Endodermal cell (in vitro differentiated cells): ENCODE measurements at regions not wholly inside any gene's neighbourhood (a gene's known extent, or its start where the extent isn't known, plus 50 kb on each side); places are given as distances from the start of the nearest gene placed in this dataset.

ENCODE experiments used
- DNase-seq: peaks from one replicate; pipeline ENCODE4 v3.0.0-alpha.2; 2017
- H3K27ac ChIP-seq: 2 replicates; pipeline ENCODE4 v1.5.1; 2013; ENCODE audit warnings: mild to moderate bottlenecking, low read depth, low read length, moderate library complexity
- H3K27me3 ChIP-seq: 2 replicates; pipeline ENCODE4 v1.6.1; 2013; ENCODE audit warnings: mild to moderate bottlenecking, low read length, moderate library complexity; ENCODE audit not compliant: insufficient read depth, control insufficient read depth, poor library complexity, severe bottlenecking
- H3K36me3 ChIP-seq: 2 replicates; pipeline ENCODE4 v1.7.0; 2013; ENCODE audit warnings: mild to moderate bottlenecking, low read length, moderate library complexity; ENCODE audit not compliant: control insufficient read depth, insufficient read depth
- H3K4me1 ChIP-seq: one replicate; pipeline ENCODE4 v1.7.0; 2013; ENCODE audit warnings: low read length; ENCODE audit not compliant: control insufficient read depth, insufficient read depth
- H3K4me3 ChIP-seq: 2 replicates; pipeline ENCODE4 v1.5.1; 2013; ENCODE audit warnings: mild to moderate bottlenecking, low read length, moderate library complexity
- H3K9ac ChIP-seq: 2 replicates; pipeline ENCODE4 v1.6.1; 2013; ENCODE audit warnings: mild to moderate bottlenecking, low read length, moderate library complexity; ENCODE audit not compliant: poor library complexity, severe bottlenecking; ENCODE audit errors: extremely low read depth
- H3K9me3 ChIP-seq: 2 replicates; pipeline ENCODE4 v1.6.1; 2013; ENCODE audit warnings: mild to moderate bottlenecking, low read length, moderate library complexity; ENCODE audit not compliant: control insufficient read depth
- H3K27ac Mint-ChIP-seq: 2 replicates; pipeline ENCODE4 v1.8.0; 2020; ENCODE audit warnings: mixed read lengths
- H3K27me3 Mint-ChIP-seq: 2 replicates; pipeline ENCODE4 v1.8.0; 2021; ENCODE audit warnings: mild to moderate bottlenecking, mixed read lengths; ENCODE audit not compliant: insufficient read depth
- H3K36me3 Mint-ChIP-seq: 2 replicates; pipeline ENCODE4 v1.8.0; 2020; ENCODE audit warnings: low read depth, mixed read lengths
- H3K4me1 Mint-ChIP-seq: 2 replicates; pipeline ENCODE4 v1.8.0; 2020; ENCODE audit warnings: mixed read lengths
- H3K4me3 Mint-ChIP-seq: 2 replicates; pipeline ENCODE4 v1.8.0; 2020; ENCODE audit warnings: mild to moderate bottlenecking, moderate library complexity, mixed read lengths
- H3K9me3 Mint-ChIP-seq: 2 replicates; pipeline ENCODE4 v1.8.0; 2020; ENCODE audit warnings: mild to moderate bottlenecking, mixed read lengths
- WGBS, 2 experiments: methylation state at CpG; one replicate each; pipeline versions ENCODE4 v1.1.5 to v1.1.7; 2013; ENCODE audit warnings: missing lambda C conversion rate in 2 of 2, mixed read lengths in 1 of 2; ENCODE audit not compliant: insufficient coverage in 1 of 2, insufficient read length in 1 of 2; 5-methylcytosine and 5-hydroxymethylcytosine counted together
- TF ChIP-seq, protein P1 (sequence below): fragments of 200-600 bp; sonication (generic); conservative IDR thresholded peaks from 2 replicates; pipeline ENCODE4 v1.5.0; 2021; ENCODE audit warnings: antibody characterized with exemption, mild to moderate bottlenecking

DNA sequence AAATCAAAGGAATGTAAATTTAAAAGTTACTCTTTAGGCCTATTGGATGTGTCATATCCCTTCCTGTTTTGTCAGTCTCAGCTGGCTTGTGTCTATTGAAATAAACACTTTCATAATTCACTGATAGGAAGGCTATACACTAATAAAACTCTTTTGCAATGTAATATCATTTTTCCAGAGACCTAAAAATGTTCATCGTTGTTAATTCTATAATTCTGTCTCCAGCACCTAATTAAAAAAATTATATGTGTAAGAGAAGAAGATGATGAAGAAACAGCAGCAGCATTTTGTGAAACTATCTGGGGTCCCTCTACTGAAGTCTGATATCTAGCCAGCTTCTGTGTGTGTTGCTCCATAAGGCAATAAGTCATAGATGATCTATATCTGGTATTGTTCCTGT is 602.7 kb downstream of the ETV1 start:
- DNase-seq = no peak
- Histone ChIP-seq H3K9me3 (no peaks in the 10 kb centered on the region), H3K9ac (no peak overlapping the region), H3K27ac (no peak overlapping the region), H3K4me3 (no peak overlapping the region), H3K36me3 (no peaks in the 10 kb centered on the region), H3K4me1 (no peaks in the 10 kb centered on the region), H3K27me3 (no peaks in the 10 kb centered on the region)
- Mint-ChIP-seq H3K36me3 (no peaks in the 10 kb centered on the region), H3K4me1 (no peaks in the 10 kb centered on the region), H3K27me3 (no peaks in the 10 kb centered on the region), H3K27ac (no peak overlapping the region), H3K4me3 (no peak overlapping the region), H3K9me3 (no peaks in the 10 kb centered on the region)
- no CpG with 5 or more reads among the region's 1 CpG for WGBS, 2 experiments
- TF ChIP-seq, protein P1, sequence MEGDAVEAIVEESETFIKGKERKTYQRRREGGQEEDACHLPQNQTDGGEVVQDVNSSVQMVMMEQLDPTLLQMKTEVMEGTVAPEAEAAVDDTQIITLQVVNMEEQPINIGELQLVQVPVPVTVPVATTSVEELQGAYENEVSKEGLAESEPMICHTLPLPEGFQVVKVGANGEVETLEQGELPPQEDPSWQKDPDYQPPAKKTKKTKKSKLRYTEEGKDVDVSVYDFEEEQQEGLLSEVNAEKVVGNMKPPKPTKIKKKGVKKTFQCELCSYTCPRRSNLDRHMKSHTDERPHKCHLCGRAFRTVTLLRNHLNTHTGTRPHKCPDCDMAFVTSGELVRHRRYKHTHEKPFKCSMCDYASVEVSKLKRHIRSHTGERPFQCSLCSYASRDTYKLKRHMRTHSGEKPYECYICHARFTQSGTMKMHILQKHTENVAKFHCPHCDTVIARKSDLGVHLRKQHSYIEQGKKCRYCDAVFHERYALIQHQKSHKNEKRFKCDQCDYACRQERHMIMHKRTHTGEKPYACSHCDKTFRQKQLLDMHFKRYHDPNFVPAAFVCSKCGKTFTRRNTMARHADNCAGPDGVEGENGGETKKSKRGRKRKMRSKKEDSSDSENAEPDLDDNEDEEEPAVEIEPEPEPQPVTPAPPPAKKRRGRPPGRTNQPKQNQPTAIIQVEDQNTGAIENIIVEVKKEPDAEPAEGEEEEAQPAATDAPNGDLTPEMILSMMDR = no peak

DNA sequence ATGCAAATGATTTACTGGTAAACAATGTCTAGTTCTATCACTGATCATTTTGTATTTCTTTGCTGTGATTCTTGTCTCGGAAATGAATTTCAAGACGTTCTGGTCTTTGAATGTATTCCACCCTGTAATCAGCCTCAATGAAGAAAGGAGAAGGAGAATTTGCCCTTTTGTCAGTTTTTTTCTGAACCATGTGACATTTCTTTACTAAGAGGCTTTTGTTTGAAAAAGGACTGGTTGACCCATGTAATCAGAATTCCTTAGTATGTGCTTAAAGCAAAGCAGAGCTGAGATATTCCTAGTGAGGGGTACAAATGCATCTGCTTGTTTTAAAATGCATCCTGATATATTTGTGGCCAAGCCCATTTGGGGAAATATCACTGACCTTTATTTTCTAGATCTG is 581.6 kb downstream of the ETV1 start:
- 69 to 87% methylated on average over 2 of the region's 2 CpGs for WGBS, 2 experiments
- Histone ChIP-seq H3K36me3 (no peaks in the 10 kb centered on the region), H3K27ac (no peak overlapping the region), H3K4me3 (no peak overlapping the region), H3K27me3 (no peaks in the 10 kb centered on the region), H3K9ac (no peak overlapping the region), H3K9me3 (no peaks in the 10 kb centered on the region), H3K4me1 (no peaks in the 10 kb centered on the region)
- no peak for DNase-seq
- H3K4me1 Mint-ChIP-seq = peaks cover 7% of the 10 kb centered on the region
- TF ChIP-seq, protein P1 = no peak
- no peaks in the 10 kb centered on the region for H3K9me3 Mint-ChIP-seq
- no peak overlapping the region for H3K4me3 Mint-ChIP-seq
- peak overlapping the region; percentile 21 for H3K27ac Mint-ChIP-seq
- no peaks in the 10 kb centered on the region for H3K36me3 Mint-ChIP-seq
- no peaks in the 10 kb centered on the region for H3K27me3 Mint-ChIP-seq

DNA sequence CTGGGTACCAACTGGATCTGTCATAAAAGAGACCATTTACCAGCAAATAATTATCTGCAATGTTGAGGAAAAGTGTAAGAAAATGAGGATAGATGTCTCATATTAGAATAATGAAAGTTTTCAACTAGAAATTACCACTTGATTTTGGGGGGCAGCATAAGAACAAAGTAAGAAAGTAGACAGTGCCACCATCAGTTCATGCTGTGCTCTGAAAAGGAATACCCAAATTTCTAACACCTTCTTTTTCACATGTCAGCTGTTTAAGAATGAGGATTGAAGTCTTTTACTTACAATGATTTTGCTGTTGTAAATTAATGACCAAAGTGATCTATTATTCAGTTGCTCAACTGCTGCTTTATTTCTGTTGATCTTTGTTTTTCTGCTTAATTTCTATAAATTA is 578.3 kb downstream of the ETV1 start:
- H3K4me3 Mint-ChIP-seq = no peak overlapping the region
- H3K36me3 ChIP-seq = no peaks in the 10 kb centered on the region
- no peaks in the 10 kb centered on the region for H3K9me3 ChIP-seq
- no peaks in the 10 kb centered on the region for H3K36me3 Mint-ChIP-seq
- no peak overlapping the region for H3K27ac Mint-ChIP-seq
- TF ChIP-seq, protein P1 = no peak
- no peak overlapping the region for H3K27ac ChIP-seq
- no peak overlapping the region for H3K4me3 ChIP-seq
- no peaks in the 10 kb centered on the region for H3K27me3 ChIP-seq
- no peaks in the 10 kb centered on the region for H3K27me3 Mint-ChIP-seq
- no peaks in the 10 kb centered on the region for H3K9me3 Mint-ChIP-seq
- peaks cover 7% of the 10 kb centered on the region for H3K4me1 Mint-ChIP-seq
- H3K4me1 ChIP-seq = no peaks in the 10 kb centered on the region
- DNase-seq = no peak
- H3K9ac ChIP-seq = no peak overlapping the region
